ENCODE measurements at regions not wholly inside any gene's neighbourhood (a gene's known extent, or its start where the extent isn't known, plus 50 kb on each side); places are given as distances from the start of the nearest gene placed in this dataset.

GRCh38 chr3:106813742-106814141, 563.5 kb upstream of the CCDC54 start:
- TF ChIP-seq CTCF (IDR thresholded peaks at IDR 0.05; ENCODE audit: borderline replicate concordance, extremely low read depth, low read length, poor library complexity, severe bottlenecking) (no peak), EZH2 (IDR thresholded peaks at IDR 0.05; ENCODE audit: borderline replicate concordance, low read depth, low read length, severe bottlenecking) (no peak)
